ENCODE measurements at regions not wholly inside any gene's neighbourhood (a gene's known extent, or its start where the extent isn't known, plus 50 kb on each side); places are given as distances from the start of the nearest gene placed in this dataset.

- H3K4me2 ChIP-seq (ENCODE audit: low read length), result no peak overlapping the region
- TF ChIP-seq EZH2phosphoT487 (IDR thresholded peaks at IDR 0.05; ENCODE audit: borderline replicate concordance, low read length) (no peak), CTCF (IDR thresholded peaks at IDR 0.05; ENCODE audit: low read depth, low read length, poor library complexity, severe bottlenecking) (no peak)
- no peaks in the 10 kb centered on the region for H3K4me1 ChIP-seq (ENCODE audit: control insufficient read depth, low read length)
- H3K36me3 ChIP-seq (ENCODE audit: control insufficient read depth, low read length), result no peaks in the 10 kb centered on the region
- H3F3A ChIP-seq (ENCODE audit: control insufficient read depth, insufficient read depth), result no peaks in the 10 kb centered on the region
- no peaks in the 10 kb centered on the region for H3K9me3 ChIP-seq (ENCODE audit: control insufficient read depth, insufficient read depth, low read length)
- no peaks in the 10 kb centered on the region for H3K27me3 ChIP-seq (ENCODE audit: control insufficient read depth, low read length)
- H3K9me2 ChIP-seq (replicated peaks; ENCODE audit: control insufficient read depth, low read length), result no peaks in the 10 kb centered on the region
- no peak overlapping the region for H3K27ac ChIP-seq (ENCODE audit: low read depth, low read length)
- H3K4me3 ChIP-seq (ENCODE audit: low read length), result no peak overlapping the region
- no peaks in the 10 kb centered on the region for H4K20me1 ChIP-seq (ENCODE audit: control insufficient read depth, insufficient read depth, low read depth, low read length)
- no peaks in the 10 kb centered on the region for H3K79me2 ChIP-seq (ENCODE audit: control insufficient read depth, low read length)
Observed at GRCh38 chrX:78506248-78506647, 152.9 kb downstream of the RTL3 start.

GRCh38 chrX:78496483-78496882 lies 162.6 kb downstream of the RTL3 start:
- Histone ChIP-seq H3K9me3 (ENCODE audit: control insufficient read depth, insufficient read depth, low read length) (no peaks in the 10 kb centered on the region), H3K79me2 (ENCODE audit: control insufficient read depth, low read length) (no peaks in the 10 kb centered on the region), H3K9me2 (replicated peaks; ENCODE audit: control insufficient read depth, low read length) (no peaks in the 10 kb centered on the region), H3F3A (ENCODE audit: control insufficient read depth, insufficient read depth) (no peaks in the 10 kb centered on the region), H3K4me1 (ENCODE audit: control insufficient read depth, low read length) (no peaks in the 10 kb centered on the region), H3K27ac (ENCODE audit: low read depth, low read length) (no peak overlapping the region), H3K36me3 (ENCODE audit: control insufficient read depth, low read length) (no peaks in the 10 kb centered on the region), H3K27me3 (ENCODE audit: control insufficient read depth, low read length) (no peaks in the 10 kb centered on the region), H3K4me3 (ENCODE audit: low read length) (no peak overlapping the region), H4K20me1 (ENCODE audit: control insufficient read depth, insufficient read depth, low read depth, low read length) (no peaks in the 10 kb centered on the region), H3K4me2 (ENCODE audit: low read length) (no peak overlapping the region)
- TF ChIP-seq CTCF (IDR thresholded peaks at IDR 0.05; ENCODE audit: low read depth, low read length, poor library complexity, severe bottlenecking), result no peak
- TF ChIP-seq EZH2phosphoT487 (IDR thresholded peaks at IDR 0.05; ENCODE audit: borderline replicate concordance, low read length), result no peak

- no peak overlapping the region for H3K4me2 ChIP-seq (ENCODE audit: low read length)
- no peaks in the 10 kb centered on the region for H3K27me3 ChIP-seq (ENCODE audit: control insufficient read depth, low read length)
- no peaks in the 10 kb centered on the region for H3K36me3 ChIP-seq (ENCODE audit: control insufficient read depth, low read length)
- H3K9me2 ChIP-seq (replicated peaks; ENCODE audit: control insufficient read depth, low read length), result no peaks in the 10 kb centered on the region
- H3K79me2 ChIP-seq (ENCODE audit: control insufficient read depth, low read length), result no peaks in the 10 kb centered on the region
- H3K4me3 ChIP-seq (ENCODE audit: low read length), result no peak overlapping the region
- H3K9me3 ChIP-seq (ENCODE audit: control insufficient read depth, insufficient read depth, low read length), result no peaks in the 10 kb centered on the region
- H3K4me1 ChIP-seq (ENCODE audit: control insufficient read depth, low read length), result no peaks in the 10 kb centered on the region
- H3K27ac ChIP-seq (ENCODE audit: low read depth, low read length), result no peak overlapping the region
- H4K20me1 ChIP-seq (ENCODE audit: control insufficient read depth, insufficient read depth, low read depth, low read length), result no peaks in the 10 kb centered on the region
- H3F3A ChIP-seq (ENCODE audit: control insufficient read depth, insufficient read depth), result no peaks in the 10 kb centered on the region
- no peak for TF ChIP-seq EZH2phosphoT487 (IDR thresholded peaks at IDR 0.05; ENCODE audit: borderline replicate concordance, low read length)
- TF ChIP-seq CTCF (IDR thresholded peaks at IDR 0.05; ENCODE audit: low read depth, low read length, poor library complexity, severe bottlenecking), result no peak
Observed at GRCh38 chrX:78493180-78493579, 165.8 kb upstream of the CYSLTR1 start.

GRCh38 chrX:78476701-78477100 lies 149.3 kb upstream of the CYSLTR1 start:
- H3K4me1 ChIP-seq (ENCODE audit: control insufficient read depth, low read length), result no peaks in the 10 kb centered on the region
- no peaks in the 10 kb centered on the region for H3K36me3 ChIP-seq (ENCODE audit: control insufficient read depth, low read length)
- no peaks in the 10 kb centered on the region for H3K9me2 ChIP-seq (replicated peaks; ENCODE audit: control insufficient read depth, low read length)
- H3K9me3 ChIP-seq (ENCODE audit: control insufficient read depth, insufficient read depth, low read length), result no peaks in the 10 kb centered on the region
- H3F3A ChIP-seq (ENCODE audit: control insufficient read depth, insufficient read depth), result no peaks in the 10 kb centered on the region
- no peaks in the 10 kb centered on the region for H3K79me2 ChIP-seq (ENCODE audit: control insufficient read depth, low read length)
- H3K27me3 ChIP-seq (ENCODE audit: control insufficient read depth, low read length), result no peaks in the 10 kb centered on the region
- no peak overlapping the region for H3K4me2 ChIP-seq (ENCODE audit: low read length)
- no peaks in the 10 kb centered on the region for H4K20me1 ChIP-seq (ENCODE audit: control insufficient read depth, insufficient read depth, low read depth, low read length)
- no peak for TF ChIP-seq EZH2phosphoT487 (IDR thresholded peaks at IDR 0.05; ENCODE audit: borderline replicate concordance, low read length)
- TF ChIP-seq CTCF (IDR thresholded peaks at IDR 0.05; ENCODE audit: low read depth, low read length, poor library complexity, severe bottlenecking), result no peak
- H3K4me3 ChIP-seq (ENCODE audit: low read length), result no peak overlapping the region
- H3K27ac ChIP-seq (ENCODE audit: low read depth, low read length), result no peak overlapping the region

Data from DOHH2 (cell line).